ENCODE measurements at regions not wholly inside any gene's neighbourhood (a gene's known extent, or its start where the extent isn't known, plus 50 kb on each side); places are given as distances from the start of the nearest gene placed in this dataset.

GRCh38 chr6:21887231-21888185 is 294.0 kb downstream of the SOX4 start:
- BruUV-seq (replicated peaks), result no TSS peak
- Histone ChIP-seq H3K9me3 (ENCODE audit: control insufficient read depth, insufficient read depth, low read depth, low read length) (no peaks in the 10 kb centered on the region), H3K4me1 (ENCODE audit: control insufficient read depth, insufficient read depth, low read length) (no peaks in the 10 kb centered on the region), H3K36me3 (ENCODE audit: control insufficient read depth, insufficient read depth, low read length) (no peaks in the 10 kb centered on the region), H3K4me3 (ENCODE audit: low read depth in 2 of 2, low read length in 2 of 2) (no peak overlapping the region), H3K27ac (ENCODE audit: low read length) (peak overlapping the region; percentile 55; the same call in 1 of the 2 replicates), H3K27me3 (ENCODE audit: control insufficient read depth, insufficient read depth, low read length) (no peaks in the 10 kb centered on the region)
- intact Hi-C loops (cut with micrococcal nuclease; ENCODE audit: unreplicated experiment), result no loop called here
- DNase-seq (ENCODE audit: low read depth, low spot score) (no peak), ATAC-seq (peak; percentile 45; the same call in 1 of the 2 replicates)
- in situ Hi-C loops (cut with HindIII; ENCODE audit: low pct_unique_long_range_greater_than_20kb, low sequenced_read_pairs), result no loop called here
- POLR2A ChIA-PET, result interaction anchor here (0.6 kb wide), 1 partner anchor 904 kb away, joined by 4 read pairs; no protein-coding TSS in a partner anchor
- CTCF ChIA-PET, result interaction anchor here (0.5 kb wide), 1 partner anchor 373 kb away, joined by 8 read pairs; no protein-coding TSS in a partner anchor
- TF ChIP-seq POLR2AphosphoS5 (IDR thresholded peaks at IDR 0.05; ENCODE audit: low read depth, low read length), result no peak
- no peak for TF ChIP-seq SIN3A (IDR thresholded peaks at IDR 0.05; ENCODE audit: borderline replicate concordance, insufficient read depth, low read depth, low read length)
- no peak for TF ChIP-seq TCF7L2 (IDR thresholded peaks at IDR 0.05; ENCODE audit: low read depth, low read length)
- no peak for TF ChIP-seq REST (IDR thresholded peaks at IDR 0.05; ENCODE audit: insufficient read depth in 1 of 2, low read depth in 2 of 2, low read length in 1 of 2)
- TF ChIP-seq CTCF (IDR thresholded peaks at IDR 0.05), result no peak

- no peak for TF ChIP-seq REST (IDR thresholded peaks at IDR 0.05; ENCODE audit: insufficient read depth in 1 of 2, low read depth in 2 of 2, low read length in 1 of 2)
- TF ChIP-seq CTCF (IDR thresholded peaks at IDR 0.05), result no peak
- TF ChIP-seq SIN3A (IDR thresholded peaks at IDR 0.05; ENCODE audit: borderline replicate concordance, insufficient read depth, low read depth, low read length), result no peak
- TF ChIP-seq POLR2AphosphoS5 (IDR thresholded peaks at IDR 0.05; ENCODE audit: low read depth, low read length), result no peak
- no peak for TF ChIP-seq TCF7L2 (IDR thresholded peaks at IDR 0.05; ENCODE audit: low read depth, low read length)
- in situ Hi-C loops (cut with HindIII; ENCODE audit: low pct_unique_long_range_greater_than_20kb, low sequenced_read_pairs) (no loop called here), intact Hi-C loops (cut with micrococcal nuclease; ENCODE audit: unreplicated experiment) (no loop called here)
Observed at GRCh38 chr6:21891080-21891479, 297.5 kb downstream of the SOX4 start.

More at GRCh38 chr6:21891080-21891479, 297.5 kb downstream of the SOX4 start:
- Histone ChIP-seq H3K27ac (ENCODE audit: low read length) (no peak overlapping the region), H3K27me3 (ENCODE audit: control insufficient read depth, insufficient read depth, low read length) (no peaks in the 10 kb centered on the region), H3K9me3 (ENCODE audit: control insufficient read depth, insufficient read depth, low read depth, low read length) (no peaks in the 10 kb centered on the region), H3K4me1 (ENCODE audit: control insufficient read depth, insufficient read depth, low read length) (no peaks in the 10 kb centered on the region), H3K36me3 (ENCODE audit: control insufficient read depth, insufficient read depth, low read length) (no peaks in the 10 kb centered on the region), H3K4me3 (ENCODE audit: low read depth in 2 of 2, low read length in 2 of 2) (no peak overlapping the region)
- no TSS peak for BruUV-seq (replicated peaks)
- CTCF ChIA-PET, result no interaction called here
- DNase-seq (ENCODE audit: low read depth, low spot score), result no peak
- POLR2A ChIA-PET, result no interaction called here
- ATAC-seq, result no peak
